CD4-positive, alpha-beta T cell (primary cell): ENCODE measurements at regions not wholly inside any gene's neighbourhood (a gene's known extent, or its start where the extent isn't known, plus 50 kb on each side); places are given as distances from the start of the nearest gene placed in this dataset.

ENCODE experiments used
- ATAC-seq: fragments of 200-7000 bp; cut with Tn5 transposase; one replicate; pipeline ENCODE4 v1.10.0; 2022; ENCODE audit warnings: mild to moderate bottlenecking; ENCODE audit not compliant: poor library complexity
- CTCF ChIA-PET: fragments of 350-600 bp; sonication (Branson Sonifier 250); formaldehyde crosslinking; loops from one replicate; lab custom pipeline; 2021; ENCODE audit warnings: antibody characterized with exemption, inconsistent platforms; lab: Charles Lee
- POLR2A ChIA-PET: fragments of 350-600 bp; sonication (Branson Sonifier 250); formaldehyde crosslinking; loops from one replicate; lab custom pipeline; 2021; ENCODE audit warnings: antibody characterized with exemption, inconsistent platforms; lab: Charles Lee
- DNase-seq, 14 experiments: peaks; one replicate each; pipeline ENCODE4 v3.0.0-alpha.2; 2013 to 2020; ENCODE audit warnings: mixed read lengths in 2 of 14
- H3K27ac ChIP-seq, 2 donors: one replicate each; pipeline versions ENCODE4 v1.5.1 to v1.7.0; 2013; ENCODE audit warnings: low read length in 2 of 2, low read depth in 1 of 2, mild to moderate bottlenecking in 1 of 2
- H3K27me3 ChIP-seq, 2 experiments: 1 replicate in 1 of 2; 2 replicates in 1 of 2; pipeline versions ENCODE4 v1.6.1 to v1.7.0; 2013; ENCODE audit warnings: low read length in 2 of 2, control low read depth in 1 of 2, mild to moderate bottlenecking in 1 of 2, moderate library complexity in 1 of 2; ENCODE audit not compliant: insufficient read depth in 2 of 2, control insufficient read depth in 1 of 2
- H3K36me3 ChIP-seq: one replicate; pipeline ENCODE4 v1.6.1; 2013; ENCODE audit warnings: low read length, control low read depth; ENCODE audit not compliant: insufficient read depth
- H3K4me1 ChIP-seq: one replicate; pipeline ENCODE4 v1.6.1; 2013; ENCODE audit warnings: low read length, control low read depth; ENCODE audit not compliant: insufficient read depth
- H3K4me3 ChIP-seq: one replicate; pipeline ENCODE4 v1.5.1; 2013; ENCODE audit warnings: mild to moderate bottlenecking, low read length, moderate library complexity
- H3K9me3 ChIP-seq, 2 experiments: 1 replicate in 1 of 2; 2 replicates in 1 of 2; pipeline versions ENCODE4 v1.6.1 to v1.7.0; 2013; ENCODE audit warnings: low read length in 2 of 2, mild to moderate bottlenecking in 2 of 2, control low read depth in 1 of 2, moderate library complexity in 1 of 2; ENCODE audit not compliant: control insufficient read depth in 1 of 2, insufficient read depth in 1 of 2
- H3K27ac Mint-ChIP-seq: one replicate; pipeline ENCODE4 v1.8.0; 2020; ENCODE audit warnings: mixed read lengths
- H3K27me3 Mint-ChIP-seq: one replicate; pipeline ENCODE4 v1.8.0; 2021; ENCODE audit warnings: mixed read lengths
- H3K36me3 Mint-ChIP-seq: one replicate; pipeline ENCODE4 v1.8.0; 2021; ENCODE audit warnings: low read depth, mixed read lengths
- H3K4me1 Mint-ChIP-seq: one replicate; pipeline ENCODE4 v1.8.0; 2021; ENCODE audit warnings: low read depth, mixed read lengths
- H3K4me3 Mint-ChIP-seq: one replicate; pipeline ENCODE4 v1.8.0; 2020; ENCODE audit warnings: mild to moderate bottlenecking, mixed read lengths
- H3K9me3 Mint-ChIP-seq: one replicate; pipeline ENCODE4 v1.8.0; 2020; ENCODE audit warnings: mixed read lengths
- intact Hi-C, 2 experiments: fragments of 100-400 bp; cut with DNase I in 1 of 2; cut with micrococcal nuclease in 1 of 2; formaldehyde crosslinking; loops; one replicate each; pipeline versions ENCODE4 v1.15.1 to v1.9.0; 2023 to 2025; cut with DNase I, micrococcal nuclease
- TF ChIP-seq, protein P1 (sequence below): fragments of 200-600 bp; IDR thresholded peaks from one replicate; pipeline ENCODE4 v1.8.0; 2022; ENCODE audit warnings: antibody characterized with exemption, mild to moderate bottlenecking

DNA sequence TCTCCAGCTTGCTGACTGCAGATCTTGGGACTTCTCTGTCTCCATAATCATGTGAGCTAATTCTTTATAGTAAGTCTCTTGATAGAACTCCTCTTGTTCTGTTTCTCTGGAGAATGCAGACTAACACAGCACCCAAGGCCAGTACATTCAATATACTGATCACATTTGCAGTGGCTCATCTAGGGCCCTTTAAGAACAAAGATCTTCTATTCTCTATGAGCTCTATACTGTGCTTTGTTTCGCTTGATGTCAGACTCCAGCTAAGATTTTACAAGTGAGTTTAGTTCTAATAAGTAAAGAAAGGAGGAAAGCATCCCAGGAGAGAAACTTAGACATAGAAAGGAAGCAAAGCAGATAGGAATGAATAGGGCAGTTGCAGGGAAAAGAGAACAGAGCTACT lies 69.3 kb upstream of the TMPO start:
- H3K4me1 ChIP-seq, result no peaks in the 10 kb centered on the region
- Mint-ChIP-seq H3K27me3 (peaks cover 9% of the 10 kb centered on the region), H3K4me1 (no peaks in the 10 kb centered on the region), H3K36me3 (no peaks in the 10 kb centered on the region), H3K27ac (no peak overlapping the region), H3K9me3 (no peaks in the 10 kb centered on the region), H3K4me3 (no peak overlapping the region)
- intact Hi-C loops, result no loop called here
- DNase-seq, result no peak
- no peak for ATAC-seq
- ChIA-PET CTCF (interaction anchor here (0.8 kb wide), 1 partner anchor 21 kb away, joined by 3 read pairs; no protein-coding TSS in a partner anchor), POLR2A (interaction anchor here (0.6 kb wide), 1 partner anchor 46 kb away, joined by 3 read pairs; no protein-coding TSS in a partner anchor)
- H3K36me3 ChIP-seq, result no peaks in the 10 kb centered on the region
- no peaks in the 10 kb centered on the region for H3K27me3 ChIP-seq
- no peaks in the 10 kb centered on the region for H3K9me3 ChIP-seq
- H3K27ac ChIP-seq, result no peak overlapping the region
- TF ChIP-seq, protein P1, sequence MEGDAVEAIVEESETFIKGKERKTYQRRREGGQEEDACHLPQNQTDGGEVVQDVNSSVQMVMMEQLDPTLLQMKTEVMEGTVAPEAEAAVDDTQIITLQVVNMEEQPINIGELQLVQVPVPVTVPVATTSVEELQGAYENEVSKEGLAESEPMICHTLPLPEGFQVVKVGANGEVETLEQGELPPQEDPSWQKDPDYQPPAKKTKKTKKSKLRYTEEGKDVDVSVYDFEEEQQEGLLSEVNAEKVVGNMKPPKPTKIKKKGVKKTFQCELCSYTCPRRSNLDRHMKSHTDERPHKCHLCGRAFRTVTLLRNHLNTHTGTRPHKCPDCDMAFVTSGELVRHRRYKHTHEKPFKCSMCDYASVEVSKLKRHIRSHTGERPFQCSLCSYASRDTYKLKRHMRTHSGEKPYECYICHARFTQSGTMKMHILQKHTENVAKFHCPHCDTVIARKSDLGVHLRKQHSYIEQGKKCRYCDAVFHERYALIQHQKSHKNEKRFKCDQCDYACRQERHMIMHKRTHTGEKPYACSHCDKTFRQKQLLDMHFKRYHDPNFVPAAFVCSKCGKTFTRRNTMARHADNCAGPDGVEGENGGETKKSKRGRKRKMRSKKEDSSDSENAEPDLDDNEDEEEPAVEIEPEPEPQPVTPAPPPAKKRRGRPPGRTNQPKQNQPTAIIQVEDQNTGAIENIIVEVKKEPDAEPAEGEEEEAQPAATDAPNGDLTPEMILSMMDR, result no peak
- H3K4me3 ChIP-seq, result no peak overlapping the region

- ATAC-seq, result no peak
- peaks cover 11% of the 10 kb centered on the region for H3K27me3 Mint-ChIP-seq
- CTCF ChIA-PET, result no interaction called here
These were observed 68.7 kb upstream of the TMPO start for GRCh38 chr12:98446682-98447081.

GRCh38 chr12:98449584-98449983 lies 65.8 kb upstream of the TMPO start:
- no peak for ATAC-seq
- Histone ChIP-seq H3K4me3 (no peak overlapping the region), H3K27me3 (peaks cover 0 to 4% of the 10 kb centered on the region in 2 experiments), H3K4me1 (no peaks in the 10 kb centered on the region), H3K27ac (no peak overlapping the region), H3K9me3 (no peaks in the 10 kb centered on the region), H3K36me3 (no peaks in the 10 kb centered on the region)
- H3K27ac Mint-ChIP-seq, result no peak overlapping the region
- H3K36me3 Mint-ChIP-seq, result no peaks in the 10 kb centered on the region
- ChIA-PET CTCF (no interaction called here), POLR2A (no interaction called here)
- H3K27me3 Mint-ChIP-seq, result peaks cover 29% of the 10 kb centered on the region
- DNase-seq, result no peak
- H3K9me3 Mint-ChIP-seq, result no peaks in the 10 kb centered on the region
- no peak overlapping the region for H3K4me3 Mint-ChIP-seq
- TF ChIP-seq, protein P1, result no peak
- intact Hi-C loops, result no loop called here
- no peaks in the 10 kb centered on the region for H3K4me1 Mint-ChIP-seq

More at GRCh38 chr12:98446682-98447081, 68.7 kb upstream of the TMPO start:
- Mint-ChIP-seq H3K36me3 (no peaks in the 10 kb centered on the region), H3K4me1 (no peaks in the 10 kb centered on the region), H3K27ac (no peak overlapping the region), H3K4me3 (no peak overlapping the region), H3K9me3 (no peaks in the 10 kb centered on the region)
- no peak overlapping the region for H3K27ac ChIP-seq
- intact Hi-C loops, result no loop called here
- POLR2A ChIA-PET, result no interaction called here
- no peaks in the 10 kb centered on the region for H3K9me3 ChIP-seq
- TF ChIP-seq, protein P1, result no peak
- DNase-seq, result no peak
- no peaks in the 10 kb centered on the region for H3K36me3 ChIP-seq
- H3K4me3 ChIP-seq, result no peak overlapping the region
- no peaks in the 10 kb centered on the region for H3K4me1 ChIP-seq
- H3K27me3 ChIP-seq, result no peaks in the 10 kb centered on the region
